ENCODE measurements at regions not wholly inside any gene's neighbourhood (a gene's known extent, or its start where the extent isn't known, plus 50 kb on each side); places are given as distances from the start of the nearest gene placed in this dataset.
A peak's percentile ranks its signal among the peaks of the same experiment; 100 is the strongest.

DNA sequence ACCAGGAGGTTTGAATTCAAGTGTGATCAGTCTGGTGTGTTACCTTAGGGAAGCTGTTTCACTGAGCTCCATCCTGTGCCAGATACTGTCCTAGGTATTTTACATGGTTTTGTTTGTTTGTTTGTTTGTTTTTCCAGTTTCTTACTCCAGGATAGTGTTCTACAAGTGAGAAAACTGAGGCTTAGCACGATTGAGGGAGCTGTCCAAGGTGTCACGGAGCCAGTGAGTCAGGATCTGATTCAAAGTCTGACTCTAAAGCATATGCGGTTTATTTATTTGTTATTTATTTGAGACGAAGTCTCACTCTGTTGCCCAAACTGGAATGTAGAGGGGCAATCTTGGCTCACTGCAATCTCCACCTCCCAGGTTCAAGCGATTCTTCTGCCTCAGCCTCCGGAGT is 79.7 kb upstream of the GNG2 start:
- DNase-seq: no peak
- ATAC-seq: no peak
- intact Hi-C loops (cut with DNase I, micrococcal nuclease): loop anchor here in 1 of 2 donors (10.0 kb wide), 1 partner anchor 194 kb away; no protein-coding TSS in a partner anchor

DNA sequence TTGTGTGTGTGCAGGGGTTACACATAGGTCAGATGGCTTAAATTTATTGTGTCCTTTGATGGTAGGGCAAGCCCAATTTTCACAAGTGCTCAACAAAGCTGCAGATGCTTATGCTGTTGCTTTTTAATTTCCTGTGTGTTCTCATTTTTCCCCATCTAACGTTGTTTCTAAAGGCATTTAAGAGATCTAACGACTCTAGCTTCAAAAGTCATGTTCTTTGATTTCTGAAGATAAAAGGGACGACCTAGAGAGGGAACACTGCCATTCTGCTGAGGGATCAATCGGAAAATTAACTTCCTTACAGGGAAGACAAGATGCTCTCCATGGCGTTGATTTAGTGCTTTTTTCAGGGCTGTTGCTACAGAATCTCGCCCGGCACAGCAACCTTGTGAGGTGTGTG is 79.0 kb upstream of the GNG2 start:
- ATAC-seq (no peak), DNase-seq (no peak)
- intact Hi-C loops (cut with DNase I, micrococcal nuclease): loop anchor here in 1 of 2 donors (10.0 kb wide), 1 partner anchor 193 kb away; no protein-coding TSS in a partner anchor

DNA sequence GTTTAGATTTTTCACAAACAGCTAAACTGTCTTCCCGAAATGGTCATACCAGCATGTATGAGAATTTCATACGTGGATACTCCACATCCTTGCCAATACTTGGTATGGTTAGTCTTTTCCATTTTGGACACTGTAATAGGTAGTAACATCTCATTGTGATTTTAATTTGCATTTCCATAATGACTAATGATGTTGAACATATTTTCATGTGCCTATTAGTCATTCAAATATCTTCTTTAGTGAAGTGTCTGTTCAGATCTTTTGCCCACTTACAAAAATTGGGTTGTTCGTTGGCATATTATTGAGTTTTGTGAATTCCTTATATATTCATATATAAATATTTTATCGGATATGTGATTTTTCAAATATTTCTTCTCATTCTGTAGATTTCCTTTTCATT is 78.0 kb upstream of the GNG2 start:
- no peak for ATAC-seq
- intact Hi-C loops (cut with DNase I, micrococcal nuclease): loop anchor here in 1 of 2 donors (10.0 kb wide), 1 partner anchor 192 kb away; no protein-coding TSS in a partner anchor
- no peak for DNase-seq

DNA sequence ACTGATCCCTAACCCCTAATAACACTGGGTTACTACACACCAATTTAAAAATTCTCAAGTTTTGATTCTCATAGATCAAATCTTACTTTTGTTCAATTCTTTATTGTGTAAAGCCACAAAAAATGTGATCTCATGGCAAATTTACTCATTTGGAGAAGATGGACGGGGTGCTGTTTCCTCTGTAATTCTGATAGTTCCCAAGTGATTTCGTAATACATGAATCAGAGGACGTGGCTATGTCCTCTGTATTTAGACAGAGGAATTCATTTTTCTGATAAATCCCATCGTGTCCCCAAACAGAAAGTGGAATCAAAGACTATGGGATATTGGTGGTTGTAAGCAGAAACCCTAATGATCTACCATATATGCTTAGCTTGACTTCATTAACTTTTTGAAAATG is 76.6 kb upstream of the GNG2 start:
- intact Hi-C loops (cut with DNase I, micrococcal nuclease): loop anchor here in 1 of 2 donors (10.0 kb wide), 1 partner anchor 191 kb away; no protein-coding TSS in a partner anchor
- no peak for DNase-seq
- ATAC-seq: no peak

DNA sequence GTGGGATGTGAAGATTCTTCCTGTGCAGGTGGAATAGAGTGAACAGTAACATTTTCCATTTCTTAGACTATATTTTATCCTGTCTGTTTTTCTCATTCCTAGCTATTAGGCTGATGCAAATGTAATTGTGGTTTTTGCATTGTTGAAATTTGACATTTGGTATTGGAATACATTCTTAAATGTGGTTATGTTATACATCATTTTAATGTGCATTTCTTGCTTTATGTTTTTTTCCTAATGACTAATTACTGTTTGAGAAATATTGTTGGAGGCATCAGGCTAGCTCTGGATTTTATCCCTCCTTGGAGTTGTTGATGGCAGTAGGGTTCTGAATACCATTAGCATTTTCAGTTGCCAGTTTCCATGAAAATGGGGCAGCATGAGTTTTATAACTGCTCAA is 75.9 kb upstream of the GNG2 start:
- no peak for DNase-seq
- ATAC-seq: no peak
- intact Hi-C loops (cut with DNase I, micrococcal nuclease): loop anchor here in 1 of 2 donors (10.0 kb wide), 1 partner anchor 190 kb away; no protein-coding TSS in a partner anchor

DNA sequence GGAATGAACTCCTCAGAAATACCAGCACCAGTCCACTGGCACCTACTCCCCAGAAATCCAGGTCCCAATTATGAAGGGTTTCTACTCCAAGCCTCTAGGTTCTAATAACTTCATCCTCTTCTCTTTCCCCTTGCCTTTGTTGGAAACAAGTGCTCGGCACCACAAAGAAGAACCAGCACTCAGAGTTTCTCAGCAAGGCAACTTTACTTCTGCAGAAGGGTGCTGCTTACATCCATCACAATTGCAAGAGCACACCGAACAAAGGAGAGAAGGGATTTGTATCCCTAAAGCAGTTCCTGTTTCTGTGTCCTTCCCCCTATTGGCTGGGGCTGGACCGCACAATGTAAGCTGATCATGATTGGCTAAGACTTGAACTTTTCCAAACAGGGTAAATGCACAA is 74.2 kb upstream of the GNG2 start:
- intact Hi-C loops (cut with DNase I, micrococcal nuclease): loop anchor here in 1 of 2 donors (10.0 kb wide), 1 partner anchor 189 kb away; no protein-coding TSS in a partner anchor
- DNase-seq (no peak), ATAC-seq (no peak)

DNA sequence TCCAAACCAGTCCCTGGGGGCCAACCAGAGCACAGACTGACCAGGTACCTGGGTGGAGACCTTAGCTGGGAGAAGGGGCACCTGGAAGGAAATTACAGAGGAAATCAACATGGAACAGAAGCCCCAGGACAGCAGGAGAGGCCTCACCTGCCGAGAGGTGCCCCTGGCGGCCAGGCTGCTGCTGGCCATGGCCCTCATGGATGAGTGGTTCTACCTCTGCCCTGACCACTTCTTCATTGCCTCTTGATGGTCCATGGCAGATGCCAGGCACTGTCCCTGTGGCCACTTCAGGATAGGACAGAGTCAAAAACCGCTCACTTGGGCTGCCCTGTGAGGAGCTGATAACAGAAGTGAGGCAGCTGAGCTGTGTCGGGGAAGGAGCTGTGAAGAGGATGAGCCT is 73.1 kb upstream of the GNG2 start:
- ATAC-seq (no peak), DNase-seq (no peak)
- intact Hi-C loops (cut with DNase I, micrococcal nuclease): loop anchor here in 1 of 2 donors (10.0 kb wide), 1 partner anchor 187 kb away; no protein-coding TSS in a partner anchor

DNA sequence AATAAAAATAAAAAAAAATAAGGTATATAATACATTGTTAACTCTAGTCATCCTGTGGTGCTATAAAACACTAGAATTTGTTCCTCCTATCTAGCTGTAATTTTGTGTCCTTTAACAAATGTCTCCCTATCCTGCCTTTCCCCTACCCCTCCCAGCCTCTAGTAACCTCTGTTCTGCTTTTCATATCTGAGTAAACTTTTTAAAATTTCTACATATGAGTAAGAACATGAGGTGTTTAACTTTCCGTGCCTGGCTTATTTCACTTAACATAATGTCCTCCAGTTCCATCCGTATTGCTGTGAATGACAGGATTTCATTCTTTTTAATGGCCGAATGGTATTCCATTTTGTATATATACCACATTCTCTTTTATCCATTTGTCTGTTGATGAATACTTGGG is 71.3 kb upstream of the GNG2 start:
- no peak for DNase-seq
- ATAC-seq: no peak
- intact Hi-C loops (cut with DNase I, micrococcal nuclease): loop anchor here in 1 of 2 donors (10.0 kb wide), 1 partner anchor 186 kb away; no protein-coding TSS in a partner anchor

DNA sequence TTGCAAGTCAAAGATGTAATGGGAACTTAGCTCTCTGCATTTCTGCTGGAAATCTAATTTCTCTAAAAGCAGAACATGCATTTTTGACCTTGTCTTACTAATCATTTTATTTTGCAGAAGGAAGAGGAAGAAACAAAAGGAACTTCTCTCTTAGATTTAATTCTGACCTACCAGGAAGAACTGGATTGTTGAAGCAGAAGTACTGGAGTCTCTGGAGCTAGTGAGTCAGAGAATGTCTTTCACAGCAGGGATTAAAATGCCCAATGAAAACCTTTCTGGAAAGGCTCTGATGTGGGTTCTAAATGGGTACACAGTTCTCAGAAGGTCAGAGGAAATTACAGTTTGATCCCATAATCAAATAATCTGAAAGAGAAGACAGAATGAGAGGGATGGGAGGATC is 70.8 kb upstream of the GNG2 start:
- no peak for ATAC-seq
- intact Hi-C loops (cut with DNase I, micrococcal nuclease): loop anchor here in 1 of 2 donors (10.0 kb wide), 1 partner anchor 185 kb away; no protein-coding TSS in a partner anchor
- DNase-seq: no peak

DNA sequence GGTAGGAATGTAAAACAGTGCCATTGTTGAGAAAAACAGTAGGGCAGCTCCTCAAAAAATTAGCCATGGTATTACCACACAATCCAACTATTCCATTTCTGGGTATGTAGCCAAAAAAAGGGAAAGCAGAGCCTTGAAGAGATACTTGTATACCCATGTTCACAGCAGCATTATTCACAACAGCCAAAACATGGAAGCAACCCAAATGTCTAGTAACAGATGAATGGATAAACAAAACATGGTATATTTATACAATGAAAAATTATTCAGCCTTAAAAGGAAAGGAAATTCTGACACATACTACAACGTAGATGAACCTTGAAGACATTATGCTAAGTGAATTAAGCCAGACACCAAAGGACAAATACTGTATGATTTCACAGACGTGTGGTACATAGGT is 67.6 kb upstream of the GNG2 start:
- DNase-seq: no peak
- ATAC-seq: no peak
- intact Hi-C loops (cut with DNase I, micrococcal nuclease): no loop called here

DNA sequence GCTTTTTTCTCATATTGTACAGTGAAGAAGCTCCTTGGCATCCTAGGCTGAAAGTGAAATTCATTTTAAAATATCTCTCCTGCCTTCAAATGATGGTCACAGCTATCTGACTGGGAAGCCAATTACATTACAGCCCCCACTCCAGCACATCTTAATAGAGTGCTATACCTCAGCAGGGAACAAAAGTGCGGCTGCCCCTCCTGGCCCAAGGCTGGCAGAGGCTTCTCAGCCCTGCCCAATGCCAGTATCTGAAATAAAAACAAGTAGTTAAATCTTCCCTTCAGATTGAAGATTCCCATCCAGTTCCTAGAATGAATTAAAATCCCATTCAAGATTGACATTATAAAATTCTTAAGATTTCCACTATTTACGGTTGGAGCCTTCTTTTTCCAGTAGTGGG is 54.9 kb upstream of the GNG2 start:
- no peak for DNase-seq
- no peak for ATAC-seq
- intact Hi-C loops (cut with DNase I, micrococcal nuclease): no loop called here

DNA sequence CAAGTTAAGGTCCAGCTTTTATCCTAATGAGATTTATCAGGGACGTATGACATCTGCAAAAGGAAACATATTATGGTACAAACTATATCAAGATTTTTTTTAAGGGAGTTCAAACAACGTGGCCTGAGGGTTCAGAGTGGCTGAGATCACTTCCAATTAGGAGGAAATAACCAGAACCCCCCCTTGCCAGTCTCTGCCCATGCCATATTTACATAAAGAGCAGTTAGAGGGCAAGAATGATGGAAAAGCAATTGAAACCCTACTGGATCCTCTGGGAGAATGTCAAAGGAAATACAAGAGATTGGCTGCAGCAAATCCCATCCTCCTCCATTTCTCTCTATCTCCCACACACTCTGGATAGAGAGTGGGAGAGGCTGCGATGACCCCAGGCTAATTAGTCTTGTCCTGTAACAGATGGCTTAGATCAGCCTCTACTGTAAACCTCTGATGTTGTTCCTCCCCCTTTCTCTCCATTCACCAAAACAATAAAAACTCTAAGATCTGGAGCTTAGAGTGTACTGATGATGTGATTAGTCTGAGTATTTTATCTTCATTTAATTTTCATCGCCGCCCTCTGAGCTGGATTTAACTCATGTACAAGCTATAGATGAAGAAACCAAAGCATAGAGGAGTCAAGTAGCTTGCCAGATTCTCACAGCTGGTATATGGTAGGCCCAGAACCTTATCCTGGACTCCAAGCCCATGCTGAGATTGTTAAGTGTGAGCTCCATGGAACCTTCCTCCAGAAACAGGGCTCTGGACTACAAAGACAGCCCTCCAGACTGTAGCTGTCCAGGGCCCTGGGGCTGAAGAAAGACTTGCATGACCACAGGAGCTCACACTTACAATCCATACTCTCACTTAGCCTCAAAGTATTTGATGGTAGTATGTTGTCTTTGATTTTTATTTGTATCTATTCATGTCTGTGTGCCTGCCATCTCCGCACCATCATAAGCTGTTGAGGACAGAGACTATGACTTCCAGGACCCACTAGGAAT is 54.1 kb upstream of the GNG2 start:
- no peak for DNase-seq
- no peak for ATAC-seq
- intact Hi-C loops (cut with DNase I, micrococcal nuclease): no loop called here

DNA sequence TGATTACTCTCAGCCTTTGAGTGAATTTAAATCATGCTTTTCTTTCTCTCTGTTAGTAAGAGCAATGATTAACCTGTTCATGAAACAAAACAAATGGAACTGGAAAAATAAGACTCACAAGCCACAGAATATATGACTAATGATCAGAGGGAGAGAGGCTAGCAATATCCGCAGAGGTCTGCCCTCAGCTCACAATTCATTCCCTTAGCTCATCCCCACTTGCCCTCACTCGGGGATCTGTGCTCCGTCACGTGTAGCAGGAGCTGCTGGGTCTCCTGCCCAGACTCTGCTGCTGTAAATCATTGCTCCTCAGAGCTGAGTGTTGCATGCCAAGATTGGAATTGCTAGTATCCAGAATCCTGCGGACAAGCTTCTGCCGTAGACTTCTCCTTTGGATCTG is 53.1 kb upstream of the GNG2 start:
- ATAC-seq (no peak), DNase-seq (peak in 1 of 2 donors; percentile 29)
- intact Hi-C loops (cut with DNase I, micrococcal nuclease): no loop called here
